ENCODE measurements at regions not wholly inside any gene's neighbourhood (a gene's known extent, or its start where the extent isn't known, plus 50 kb on each side); places are given as distances from the start of the nearest gene placed in this dataset.
"Not testable (repeated sequence)": the region's sequence is repeated elsewhere in the genome, so short reads cannot be mapped to it uniquely, and the experiment has no call there.

DNA sequence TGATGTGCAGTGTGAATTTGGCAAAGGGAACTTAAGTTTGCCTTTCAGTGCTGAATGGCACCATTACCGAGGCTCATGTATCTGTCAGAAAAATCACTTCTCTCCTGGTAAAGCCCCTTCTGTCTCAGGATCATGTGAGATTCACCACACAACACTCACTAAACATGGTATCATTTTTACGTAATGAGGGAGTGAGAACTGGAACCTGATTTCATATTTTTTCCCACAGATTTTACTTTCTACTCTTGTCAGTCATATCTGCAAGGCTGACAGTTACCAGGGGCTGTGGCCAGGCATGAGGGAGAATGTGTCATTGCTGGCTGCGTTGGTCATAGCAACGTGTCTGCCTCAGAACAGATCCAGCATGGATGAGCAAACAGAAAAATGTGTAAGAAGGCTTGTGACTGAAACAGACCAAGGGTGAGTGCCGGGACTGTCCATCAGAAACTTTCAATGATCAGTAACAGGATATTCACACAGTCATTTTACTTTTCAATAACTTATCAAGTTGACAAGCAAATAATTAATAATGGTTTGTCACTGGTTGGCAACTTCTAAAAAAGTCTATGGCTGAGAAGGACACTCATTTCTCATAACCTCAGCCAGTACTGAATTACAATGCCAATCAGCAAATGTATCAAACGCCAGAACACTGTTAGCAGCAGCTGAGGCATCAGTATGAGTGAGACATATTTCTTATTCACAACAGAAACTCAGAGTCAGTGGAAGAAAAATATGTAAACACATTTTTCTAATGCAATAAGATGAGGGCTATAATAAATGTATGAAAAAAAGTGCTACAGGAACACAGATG is 100.5 kb downstream of the CDC42EP3 start:
- no peak for DNase-seq (ENCODE audit: low spot score)
- TF ChIP-seq CTCF (IDR thresholded peaks at IDR 0.05), result no peak
- Histone ChIP-seq H3K27ac (peak overlapping the region in 1 of 2 donors; percentile 13), H3K4me3 (no peak overlapping the region)

DNA sequence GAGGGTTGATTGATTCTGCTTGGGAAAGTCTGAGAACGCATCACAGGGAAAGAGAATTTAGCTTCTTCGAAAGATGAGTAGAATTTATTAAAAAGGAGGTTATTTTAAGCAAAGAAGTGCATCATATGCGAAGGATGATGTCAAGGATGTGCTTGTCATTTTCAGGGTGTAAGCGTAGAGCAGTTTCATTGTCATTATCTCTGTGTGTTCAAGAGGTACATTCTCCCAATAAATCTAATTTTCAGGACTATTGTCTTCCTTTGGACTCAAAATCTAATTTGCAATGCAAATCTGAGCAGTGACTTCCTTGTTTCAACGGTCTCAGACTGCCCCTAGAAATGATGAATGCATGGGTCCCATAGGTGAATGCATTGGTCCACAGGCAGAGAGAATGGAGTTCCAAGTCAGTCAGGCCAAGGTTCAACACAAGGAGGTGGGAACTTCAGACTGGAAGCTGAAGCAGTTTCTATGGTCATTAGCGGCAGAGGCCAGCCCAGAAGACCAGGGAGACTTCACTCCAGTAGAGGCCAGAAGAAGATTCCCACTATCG is 99.8 kb downstream of the CDC42EP3 start:
- H3K4me3 ChIP-seq, result no peak overlapping the region
- H3K27ac ChIP-seq, result no peak overlapping the region
- DNase-seq (ENCODE audit: low spot score), result no peak
- TF ChIP-seq CTCF (IDR thresholded peaks at IDR 0.05), result no peak

- no peak for TF ChIP-seq CTCF (IDR thresholded peaks at IDR 0.05)
Observed at GRCh38 chr2:37573451-37574388, 97.7 kb downstream of the CDC42EP3 start.

DNA sequence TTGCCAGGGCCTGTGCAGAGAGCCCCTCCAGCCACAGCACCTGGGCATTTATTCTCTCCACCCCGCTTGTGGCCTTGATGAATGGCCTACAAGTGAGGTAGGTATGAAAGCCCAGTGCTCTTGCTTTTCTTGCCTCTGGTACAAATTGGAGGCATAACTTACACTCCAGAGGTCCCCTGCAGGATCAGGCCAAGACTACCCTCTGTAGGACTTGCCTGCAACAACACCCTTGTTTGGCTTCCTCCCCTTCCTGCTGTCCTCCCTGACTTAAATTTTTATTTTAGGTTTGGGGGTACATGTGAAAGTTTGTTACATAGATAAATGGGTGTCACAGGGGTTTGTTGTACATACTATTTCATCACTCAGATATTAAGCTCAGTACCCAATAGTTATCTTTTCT is 95.7 kb downstream of the CDC42EP3 start:
- DNase-seq (ENCODE audit: low spot score), result no peak
- Histone ChIP-seq H3K4me3 (no peak overlapping the region), H3K27ac (no peak overlapping the region)
- no peak for TF ChIP-seq CTCF (IDR thresholded peaks at IDR 0.05)

More at GRCh38 chr2:37573451-37574388, 97.7 kb downstream of the CDC42EP3 start:
- Histone ChIP-seq H3K4me3 (no peak overlapping the region), H3K27ac (no peak overlapping the region)
- DNase-seq (ENCODE audit: low spot score), result no peak

GRCh38 chr2:37576194-37576593 is 95.2 kb downstream of the CDC42EP3 start:
- not testable (repeated sequence) for H3K4me3 ChIP-seq; DNase-seq (ENCODE audit: low spot score); H3K27ac ChIP-seq

DNA sequence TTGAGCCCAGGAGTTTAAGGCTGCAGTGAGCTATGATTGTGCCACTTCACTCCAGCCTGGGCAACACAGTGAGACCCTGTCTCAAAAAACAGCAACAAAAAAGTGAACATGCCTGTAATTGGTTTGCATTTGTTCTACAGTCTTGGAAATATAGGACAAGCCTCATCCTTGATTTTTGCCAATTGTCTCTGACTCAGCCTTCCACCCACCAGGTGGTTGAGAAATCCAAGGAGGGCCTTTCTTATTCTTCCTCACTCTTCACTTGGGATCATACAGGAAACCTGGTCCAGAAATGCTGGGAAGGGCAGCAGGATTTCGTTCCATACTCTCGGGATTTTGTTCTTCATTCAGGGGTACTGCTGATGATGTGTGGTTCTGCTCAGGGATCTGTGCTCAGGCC is 94.6 kb downstream of the CDC42EP3 start:
- TF ChIP-seq CTCF (IDR thresholded peaks at IDR 0.05), result no peak
- DNase-seq (ENCODE audit: low spot score), result no peak
- Histone ChIP-seq H3K27ac (no peak overlapping the region), H3K4me3 (no peak overlapping the region)

GRCh38 chr2:37579192-37579713 is 92.2 kb downstream of the CDC42EP3 start:
- no peak for DNase-seq (ENCODE audit: low spot score)
- no peak overlapping the region for H3K27ac ChIP-seq
- H3K4me3 ChIP-seq, result no peak overlapping the region
- no peak for TF ChIP-seq CTCF (IDR thresholded peaks at IDR 0.05)

GRCh38 chr2:37579949-37580348 is 91.5 kb downstream of the CDC42EP3 start:
- not testable (repeated sequence) for DNase-seq (ENCODE audit: low spot score); H3K27ac ChIP-seq; H3K4me3 ChIP-seq
